OCI-LY7 (cell line): ENCODE measurements at regions not wholly inside any gene's neighbourhood (a gene's known extent, or its start where the extent isn't known, plus 50 kb on each side); places are given as distances from the start of the nearest gene placed in this dataset.
A peak's percentile ranks its signal among the peaks of the same experiment; 100 is the strongest.

Experiments
- BruUV-seq: library from RNA; stranded (reverse); fragments of 400-500 nt; replicated peaks from 2 replicates; lab custom pipeline; 2021; lab: Mats Ljungman, UMichigan
- CTCF ChIA-PET: fragments of 300-600 bp; sonication (Branson Sonifier 250); formaldehyde crosslinking; loops from one replicate; lab custom pipeline; 2022; ENCODE audit warnings: antibody characterized with exemption; ENCODE audit not compliant: unreplicated experiment; lab: Charles Lee
- POLR2A ChIA-PET: fragments of 300-600 bp; sonication (Branson Sonifier 250); formaldehyde crosslinking; loops from one replicate; lab custom pipeline; 2022; ENCODE audit warnings: antibody characterized with exemption; lab: Charles Lee
- DNase-seq: peaks from one replicate; pipeline ENCODE4 v3.0.0-alpha.2; 2015; ENCODE audit warnings: low spot score
- H2AFZ ChIP-seq: fragments of 200-600 bp; sonication (generic), shearing (Covaris generic); 2 replicates; pipeline ENCODE4 v1.6.1; 2014; ENCODE audit warnings: mild to moderate bottlenecking, antibody characterized with exemption, low read length, moderate library complexity
- H3K27ac ChIP-seq: fragments of 200-600 bp; sonication (generic); 2 replicates; pipeline ENCODE4 v1.5.1; 2014; ENCODE audit warnings: mixed run types, low read depth, mild to moderate bottlenecking, moderate library complexity, low read length, inconsistent platforms; ENCODE audit not compliant: poor library complexity, severe bottlenecking
- H3K36me3 ChIP-seq: fragments of 200-600 bp; sonication (generic); 2 replicates; pipeline ENCODE4 v1.6.1; 2014; ENCODE audit warnings: mild to moderate bottlenecking, antibody characterized with exemption, low read length, moderate library complexity, mixed read lengths; ENCODE audit not compliant: insufficient read depth
- H3K4me1 ChIP-seq: fragments of 200-600 bp; sonication (generic); 2 replicates; pipeline ENCODE4 v1.5.1; 2014; ENCODE audit warnings: mild to moderate bottlenecking, low read length; ENCODE audit not compliant: insufficient read depth, poor library complexity, severe bottlenecking
- H3K4me2 ChIP-seq: fragments of 200-600 bp; sonication (generic); 2 replicates; pipeline ENCODE4 v1.6.1; 2014; ENCODE audit warnings: mild to moderate bottlenecking, low read length
- H3K4me3 ChIP-seq: fragments of 200-600 bp; sonication (generic); 2 replicates; pipeline ENCODE4 v1.5.1; 2014; ENCODE audit warnings: mild to moderate bottlenecking, low read depth, low read length; ENCODE audit not compliant: poor library complexity, severe bottlenecking
- H3K79me2 ChIP-seq: fragments of 200-600 bp; sonication (generic); 2 replicates; pipeline ENCODE4 v1.6.1; 2016; ENCODE audit warnings: low read depth, mild to moderate bottlenecking, low read length, moderate library complexity, mixed read lengths; ENCODE audit not compliant: insufficient read depth
- H3K9me2 ChIP-seq: fragments of 200-600 bp; sonication (generic); 2 replicates; pipeline ENCODE4 v1.6.1; 2016; ENCODE audit warnings: mild to moderate bottlenecking, low read length, mixed read lengths; ENCODE audit not compliant: insufficient read depth
- H3K9me3 ChIP-seq: fragments of 200-600 bp; sonication (generic); 2 replicates; pipeline ENCODE4 v1.6.1; 2014; ENCODE audit warnings: mild to moderate bottlenecking, mixed run types, low read length, mixed read lengths
- H4K20me1 ChIP-seq: fragments of 200-600 bp; sonication (generic); 2 replicates; pipeline ENCODE4 v1.6.1; 2014; ENCODE audit warnings: mild to moderate bottlenecking, antibody characterized with exemption, low read length, moderate library complexity, mixed read lengths; ENCODE audit not compliant: insufficient read depth
- CTCF ChIP-seq: fragments of 200-600 bp; sonication (generic); conservative IDR thresholded peaks from 2 replicates; pipeline ENCODE4 v1.5.1; 2014; ENCODE audit warnings: mild to moderate bottlenecking, antibody characterized with exemption, low read length, moderate library complexity, mixed read lengths
- EZH2phosphoT487 ChIP-seq: fragments of 200-600 bp; sonication (generic); IDR thresholded peaks from 2 replicates; pipeline ENCODE4 v1.6.1; 2018; ENCODE audit warnings: low read depth, borderline replicate concordance, mild to moderate bottlenecking, mixed run types, antibody characterized with exemption, low read length, moderate library complexity, mixed read lengths
- intact Hi-C: fragments of 100-400 bp; cut with micrococcal nuclease; formaldehyde crosslinking; loops from one replicate; pipeline ENCODE4 v1.10.0; 2022; ENCODE audit not compliant: unreplicated experiment

GRCh38 chr12:111276146-111276545, 92.7 kb downstream of the PHETA1 start:
- BruUV-seq, result no TSS peak
- intact Hi-C loops, result no loop called here
- Histone ChIP-seq H3K4me3 (no peak overlapping the region), H2AFZ (no peak overlapping the region), H3K4me2 (no peak overlapping the region), H3K79me2 (no peaks in the 10 kb centered on the region), H3K4me1 (no peaks in the 10 kb centered on the region), H4K20me1 (no peaks in the 10 kb centered on the region), H3K27ac (no peak overlapping the region), H3K9me2 (no peaks in the 10 kb centered on the region), H3K9me3 (no peaks in the 10 kb centered on the region), H3K36me3 (no peaks in the 10 kb centered on the region)
- ChIA-PET CTCF (no interaction called here), POLR2A (interaction anchor here (0.6 to 1.1 kb wide), 2 partner anchors 10 to 38 kb away, joined by 4 to 6 read pairs; no protein-coding TSS in a partner anchor)
- DNase-seq, result no peak
- TF ChIP-seq CTCF, result no peak
- TF ChIP-seq EZH2phosphoT487, result no peak

GRCh38 chr12:111275308-111275707, 93.6 kb downstream of the PHETA1 start:
- Histone ChIP-seq H4K20me1 (no peaks in the 10 kb centered on the region), H3K9me3 (no peaks in the 10 kb centered on the region), H2AFZ (no peak overlapping the region), H3K9me2 (no peaks in the 10 kb centered on the region), H3K4me3 (no peak overlapping the region), H3K79me2 (no peaks in the 10 kb centered on the region), H3K4me2 (no peak overlapping the region), H3K27ac (no peak overlapping the region), H3K36me3 (no peaks in the 10 kb centered on the region), H3K4me1 (no peaks in the 10 kb centered on the region)
- DNase-seq, result no peak
- no TSS peak for BruUV-seq
- TF ChIP-seq CTCF (no peak), EZH2phosphoT487 (no peak)
- intact Hi-C loops, result no loop called here
- POLR2A ChIA-PET, result interaction anchor here (0.7 kb wide), 1 partner anchor 261 kb away, joined by 4 read pairs; no protein-coding TSS in a partner anchor
- CTCF ChIA-PET, result no interaction called here

- Histone ChIP-seq H3K79me2 (no peaks in the 10 kb centered on the region), H3K36me3 (no peaks in the 10 kb centered on the region), H3K9me2 (no peaks in the 10 kb centered on the region), H2AFZ (no peak overlapping the region), H3K4me1 (no peaks in the 10 kb centered on the region), H4K20me1 (no peaks in the 10 kb centered on the region), H3K4me3 (no peak overlapping the region), H3K4me2 (no peak overlapping the region), H3K9me3 (no peaks in the 10 kb centered on the region), H3K27ac (no peak overlapping the region)
- intact Hi-C loops, result no loop called here
- peak; percentile 19 for DNase-seq
- TF ChIP-seq EZH2phosphoT487 (no peak), CTCF (peak; percentile 78)
- POLR2A ChIA-PET, result interaction anchor here (0.6 to 0.7 kb wide), 2 partner anchors 262 to 461 kb away, joined by 3 to 4 read pairs; no protein-coding TSS in a partner anchor
- BruUV-seq, result no TSS peak
- CTCF ChIA-PET, result no interaction called here
These were observed 94.1 kb downstream of the PHETA1 start for GRCh38 chr12:111274777-111275176.
